HepG2 (cell line): ENCODE measurements at regions not wholly inside any gene's neighbourhood (a gene's known extent, or its start where the extent isn't known, plus 50 kb on each side); places are given as distances from the start of the nearest gene placed in this dataset.

Source experiments
- ATAC-seq: fragments of 200-7000 bp; cut with Tn5 transposase; 3 replicates; pipeline ENCODE4 v1.9.1; 2020; ENCODE audit warnings: mild to moderate bottlenecking, moderate library complexity
- BruUV-seq: library from RNA; stranded (reverse); fragments of 400-500 nt; replicated peaks from 2 replicates; lab custom pipeline; 2021; lab: Mats Ljungman, UMichigan
- CTCF ChIA-PET: fragments of 300-600 bp; formaldehyde crosslinking; extraction: SDS; loops from one replicate; lab custom pipeline; 2021; ENCODE audit warnings: low total read pairs, inconsistent platforms, low intra/inter-chr PET ratio; lab: Yijun Ruan, JAX
- POLR2A ChIA-PET: fragments of 350-600 bp; sonication (Branson Sonifier 250); formaldehyde crosslinking; loops from one replicate; lab custom pipeline; 2020; ENCODE audit warnings: antibody characterized with exemption, inconsistent platforms; lab: Yijun Ruan, JAX
- DNase-seq: peaks from one replicate; pipeline ENCODE4 v3.0.0-alpha.2; 2015; ENCODE audit warnings: low spot score
- FAIRE-seq: peaks from 3 replicates; lab custom pipeline; 2011; peaks lifted over from hg19 to GRCh38; lab: Jason Lieb, UNC
- H2AFZ ChIP-seq: one replicate; pipeline ENCODE4 v1.6.1; 2011; ENCODE audit warnings: low read length, inconsistent platforms
- H3K27ac ChIP-seq: fragments of 300-600 bp; 3 replicates; pipeline ENCODE4 v1.8.0; 2011; ENCODE audit warnings: mixed run types, mild to moderate bottlenecking, mixed read lengths, low read length, inconsistent platforms; ENCODE audit not compliant: insufficient read depth; ENCODE audit errors: extremely low read length
- H3K27me3 ChIP-seq, 2 experiments: fragments of 200-600 bp in 1 of 2; 2 replicates in 1 of 2; 3 replicates in 1 of 2; pipeline versions ENCODE4 v1.6.0 to v1.8.0; 2011; ENCODE audit warnings: low read length in 2 of 2, mild to moderate bottlenecking in 2 of 2, moderate library complexity in 2 of 2, inconsistent platforms in 1 of 2; ENCODE audit not compliant: insufficient read depth in 2 of 2, control insufficient read depth in 1 of 2
- H3K36me3 ChIP-seq, 2 experiments: fragments of 200-600 bp in 1 of 2; replicated peaks in 1 of 2; 2 replicates in 1 of 2; 3 replicates in 1 of 2; pipeline versions ENCODE4 v1.5.1 to v1.8.0; 2011; ENCODE audit warnings: low read length in 2 of 2, inconsistent platforms in 1 of 2; ENCODE audit not compliant: insufficient read depth in 2 of 2, control insufficient read depth in 1 of 2
- H3K4me1 ChIP-seq: 2 replicates; pipeline ENCODE4 v1.5.1; 2012; ENCODE audit warnings: low read length, inconsistent platforms; ENCODE audit not compliant: insufficient read depth
- H3K4me2 ChIP-seq: 2 replicates; pipeline ENCODE4 v1.6.0; 2011; ENCODE audit warnings: low read depth, low read length, inconsistent platforms
- H3K4me3 ChIP-seq, 3 experiments: fragments of 200-600 bp in 1 of 3; sonication (generic), shearing (Covaris generic) in 1 of 3; replicated peaks in 1 of 3; 2 replicates each; pipeline ENCODE4 v1.5.1; 2011 to 2016; ENCODE audit warnings: low read length in 3 of 3, inconsistent platforms in 2 of 3, low read depth in 2 of 3, mild to moderate bottlenecking in 2 of 3, control low read depth in 1 of 3, mixed read lengths in 1 of 3; ENCODE audit not compliant: insufficient read depth in 1 of 3
- H3K79me2 ChIP-seq: one replicate; pipeline ENCODE4 v1.6.1; 2011; ENCODE audit warnings: low read length, inconsistent platforms; ENCODE audit not compliant: insufficient read depth
- H3K9ac ChIP-seq: 2 replicates; pipeline ENCODE4 v1.6.0; 2011; ENCODE audit warnings: mild to moderate bottlenecking, low read depth, low read length, inconsistent platforms; ENCODE audit not compliant: insufficient read depth
- H3K9me3 ChIP-seq: 2 replicates; pipeline ENCODE4 v1.5.1; 2012; ENCODE audit warnings: mild to moderate bottlenecking, low read length
- H4K20me1 ChIP-seq: 2 replicates; pipeline ENCODE4 v1.6.0; 2011; ENCODE audit warnings: inconsistent platforms, mild to moderate bottlenecking, low read length, moderate library complexity; ENCODE audit not compliant: insufficient read depth
- KAT2B ChIP-seq: fragments of 150-350 bp; IDR thresholded peaks from 2 replicates; pipeline ENCODE4 v1.6.1; 2014; ENCODE audit warnings: low read depth, low read length, borderline replicate concordance
- KLF16 ChIP-seq, 2 experiments: sonication (generic) in 1 of 2; formaldehyde crosslinking in 1 of 2; IDR thresholded peaks; 2 replicates each; pipeline versions ENCODE4 v1.6.1 to v1.8.0; 2016 to 2023; ENCODE audit warnings: missing genetic modification reagents in 2 of 2, missing compliant biosample characterization in 1 of 2
- MEF2D ChIP-seq: sonication (generic); formaldehyde crosslinking; IDR thresholded peaks from 2 replicates; pipeline ENCODE4 v1.5.1; 2020; ENCODE audit warnings: mild to moderate bottlenecking, missing genetic modification reagents
- NR1H2 ChIP-seq: sonication (generic); formaldehyde crosslinking; IDR thresholded peaks from 2 replicates; pipeline ENCODE4 v1.8.1; 2022; ENCODE audit warnings: low read depth, missing genetic modification reagents, borderline replicate concordance
- ONECUT2 ChIP-seq: sonication (generic); formaldehyde crosslinking; IDR thresholded peaks from 2 replicates; pipeline ENCODE4 v1.4.0; 2020; ENCODE audit warnings: missing genetic modification reagents
- PLRG1 ChIP-seq: fragments of 450-650 bp; conservative IDR thresholded peaks from 2 replicates; pipeline ENCODE4 v1.6.1; 2016
- PRDM10 ChIP-seq: sonication (generic); formaldehyde crosslinking; IDR thresholded peaks from 2 replicates; pipeline ENCODE4 v1.4.0; 2020; ENCODE audit warnings: low read depth, missing genetic modification reagents
- UBTF ChIP-seq: sonication (generic); formaldehyde crosslinking; IDR thresholded peaks from 2 replicates; pipeline ENCODE4 v1.4.0; 2020; ENCODE audit warnings: mild to moderate bottlenecking, missing genetic modification reagents
- ZNF251 ChIP-seq: sonication (generic); formaldehyde crosslinking; IDR thresholded peaks from 2 replicates; pipeline ENCODE4 v1.9.0; 2021; ENCODE audit warnings: mild to moderate bottlenecking, missing genetic modification reagents
- ZNF501 ChIP-seq: sonication (generic); formaldehyde crosslinking; IDR thresholded peaks from 2 replicates; pipeline ENCODE4 v1.5.1; 2020; ENCODE audit warnings: mild to moderate bottlenecking, moderate library complexity, missing genetic modification reagents
- ZNF576 ChIP-seq: sonication (generic); formaldehyde crosslinking; IDR thresholded peaks from 2 replicates; pipeline ENCODE4 v1.4.0; 2020; ENCODE audit warnings: mild to moderate bottlenecking, missing genetic modification reagents
- ZNF883 ChIP-seq: sonication (generic); formaldehyde crosslinking; IDR thresholded peaks from 2 replicates; pipeline ENCODE4 v1.5.1; 2020; ENCODE audit warnings: mild to moderate bottlenecking, missing genetic modification reagents; ENCODE audit errors: not compliant biosample characterization
- ZNF891 ChIP-seq: sonication (generic); formaldehyde crosslinking; IDR thresholded peaks from 2 replicates; pipeline ENCODE4 v1.5.0; 2020; ENCODE audit warnings: mild to moderate bottlenecking, missing genetic modification reagents
- WGBS: methylation state at CpG from one replicate; pipeline ENCODE4 v1.1.6; 2017; ENCODE audit warnings: low lambda C conversion rate; 5-methylcytosine and 5-hydroxymethylcytosine counted together
- in situ Hi-C: cut with HindIII; loops from 2 replicates; pipeline ENCODE4 v1.10.0; 2017; ENCODE audit warnings: low pct_unique_long_range_greater_than_20kb; ENCODE audit not compliant: extremely low pct_ligation_motif_present
- intact Hi-C: fragments of 100-400 bp; cut with micrococcal nuclease; formaldehyde crosslinking; loops from one replicate; pipeline ENCODE4 v1.10.0; 2022; ENCODE audit not compliant: unreplicated experiment

GRCh38 chr21:16058896-16059295 lies 329.1 kb downstream of the USP25 start:
- Histone ChIP-seq H2AFZ (no peak overlapping the region), H3K27ac (no peak overlapping the region), H3K4me1 (no peaks in the 10 kb centered on the region), H3K9me3 (no peaks in the 10 kb centered on the region), H3K4me3 (no peak overlapping the region), H4K20me1 (no peaks in the 10 kb centered on the region), H3K4me2 (no peak overlapping the region), H3K27me3 (no peaks in the 10 kb centered on the region), H3K9ac (no peak overlapping the region), H3K36me3 (no peaks in the 10 kb centered on the region), H3K79me2 (no peaks in the 10 kb centered on the region)
- BruUV-seq, result no TSS peak
- intact Hi-C loops, result no loop called here
- FAIRE-seq (no peak), ATAC-seq (no peak), DNase-seq (no peak)
- in situ Hi-C loops, result no loop called here
- no peak for TF ChIP-seq KAT2B
- no peak for TF ChIP-seq UBTF
- TF ChIP-seq ONECUT2 (CRISPR knock-in tag), result no peak
- CTCF ChIA-PET, result no interaction called here
- POLR2A ChIA-PET, result no interaction called here

- CTCF ChIA-PET, result no interaction called here
- Histone ChIP-seq H3K27ac (no peak overlapping the region), H3K36me3 (no peaks in the 10 kb centered on the region), H4K20me1 (no peaks in the 10 kb centered on the region), H3K79me2 (no peaks in the 10 kb centered on the region), H3K4me2 (no peak overlapping the region), H3K9ac (no peak overlapping the region), H3K4me1 (no peaks in the 10 kb centered on the region), H3K9me3 (no peaks in the 10 kb centered on the region), H3K4me3 (no peak overlapping the region), H2AFZ (no peak overlapping the region), H3K27me3 (no peaks in the 10 kb centered on the region)
- ATAC-seq, result no peak
- FAIRE-seq, result no peak
- DNase-seq, result no peak
- POLR2A ChIA-PET, result no interaction called here
- in situ Hi-C loops, result no loop called here
- intact Hi-C loops, result no loop called here
- 8% methylated on average over 4 of the region's 4 CpGs for WGBS
- BruUV-seq, result no TSS peak
- no peak for TF ChIP-seq NR1H2 (CRISPR knock-in tag)
- no peak for TF ChIP-seq PLRG1
- TF ChIP-seq KLF16 (CRISPR knock-in tag; IDR thresholded peaks at IDR 0.05), result no peak
- TF ChIP-seq ZNF501, result no peak
- TF ChIP-seq PRDM10, result no peak
- no peak for TF ChIP-seq MEF2D (CRISPR knock-in tag)
- TF ChIP-seq ZNF576 (CRISPR knock-in tag), result no peak
- no peak for TF ChIP-seq ZNF891 (CRISPR knock-in tag)
- TF ChIP-seq ZNF883 (CRISPR knock-in tag), result no peak
- TF ChIP-seq ZNF251, result no peak
These were observed 330.2 kb downstream of the USP25 start for GRCh38 chr21:16059981-16060380.
